HG02885 (cell line): ENCODE measurements at regions not wholly inside any gene's neighbourhood (a gene's known extent, or its start where the extent isn't known, plus 50 kb on each side); places are given as distances from the start of the nearest gene placed in this dataset.
A peak's percentile ranks its signal among the peaks of the same experiment; 100 is the strongest.

Source experiments
- ATAC-seq: cut with Tn5 transposase; IDR thresholded peaks from one replicate; pipeline ENCODE4 v1.9.1; 2021; ENCODE audit warnings: mild to moderate bottlenecking; ENCODE audit not compliant: unreplicated experiment, poor library complexity

GRCh38 chr4:120435179-120435578, 368.5 kb upstream of the MAD2L1 start:
- ATAC-seq: no peak

DNA sequence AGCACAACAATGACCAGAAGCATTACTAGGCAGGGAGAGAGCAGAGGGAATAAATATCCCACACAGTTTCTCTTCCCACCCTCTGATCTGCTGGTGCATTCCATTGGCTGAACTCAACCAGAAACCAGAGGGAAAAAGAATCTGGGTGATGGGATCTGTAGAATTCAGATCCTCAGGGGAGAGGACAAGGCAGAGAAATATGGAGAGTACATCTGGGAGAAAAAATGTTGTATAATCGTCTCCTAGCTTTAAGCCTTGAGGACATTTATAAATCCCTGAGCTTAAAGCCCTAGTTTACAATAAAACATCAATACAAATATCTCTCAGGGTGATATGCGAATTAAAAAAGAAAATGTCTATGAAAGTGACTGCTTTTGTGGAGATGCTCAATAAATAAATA, 368.1 kb upstream of the MAD2L1 start:
- ATAC-seq: no peak

- no peak for ATAC-seq
Measured at GRCh38 chr4:120432301-120432860, 365.7 kb upstream of the MAD2L1 start.

DNA sequence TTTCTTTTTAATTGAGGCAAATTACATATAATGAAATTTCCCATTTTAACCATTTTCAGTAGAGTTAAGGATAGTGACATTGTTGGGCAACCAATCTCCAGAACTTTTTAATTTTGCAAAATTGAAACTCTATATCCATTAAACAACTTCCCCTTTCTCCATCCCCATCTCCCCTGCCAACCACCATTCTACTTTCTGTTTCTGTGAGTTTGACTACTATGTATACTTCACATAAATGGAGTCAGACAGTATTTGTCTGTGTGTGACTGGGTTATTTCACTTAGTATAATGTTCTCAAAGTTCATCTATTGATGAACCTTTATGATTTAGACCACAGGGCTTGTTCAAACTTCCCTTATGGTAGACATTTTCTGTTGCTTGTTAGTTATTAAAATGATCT, 364.5 kb upstream of the MAD2L1 start:
- no peak for ATAC-seq

DNA sequence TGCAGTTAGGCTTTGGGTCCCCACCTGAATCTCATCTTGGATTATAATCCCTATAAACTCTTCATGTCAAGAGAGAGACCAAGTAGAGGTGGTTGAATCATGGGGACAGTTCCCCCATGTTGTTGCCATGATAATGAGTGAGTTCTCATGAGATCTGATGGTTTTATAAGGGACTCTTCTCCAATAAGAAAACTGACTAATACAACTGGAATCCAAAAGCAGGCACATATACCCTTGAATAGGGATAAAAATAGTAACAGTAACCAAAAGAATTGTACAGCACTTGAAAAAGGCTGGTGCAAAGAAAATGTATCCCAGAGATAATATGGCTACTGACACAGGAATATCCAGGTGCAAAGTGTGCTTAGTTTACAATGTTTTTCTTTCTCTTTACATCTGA, 351.5 kb upstream of the MAD2L1 start:
- no peak for ATAC-seq

DNA sequence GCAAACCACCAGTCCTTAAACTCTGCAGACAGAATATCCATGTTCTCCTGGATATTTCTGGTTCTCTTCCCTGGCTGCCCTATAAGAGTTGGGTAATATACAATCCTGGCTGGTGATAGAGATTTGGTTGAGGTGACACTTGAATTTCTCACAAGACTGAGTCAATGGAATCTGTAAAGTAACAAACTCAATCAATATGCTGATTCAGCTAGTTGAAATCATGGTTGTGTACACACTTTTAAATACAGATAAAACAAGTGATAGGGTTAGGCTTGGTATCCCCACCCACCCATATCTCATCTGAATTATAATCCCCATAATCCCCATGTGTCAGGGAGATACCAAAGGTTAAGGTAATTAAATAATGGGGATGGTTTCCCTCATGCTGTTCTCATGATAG, 349.2 kb upstream of the MAD2L1 start:
- ATAC-seq: no peak

DNA sequence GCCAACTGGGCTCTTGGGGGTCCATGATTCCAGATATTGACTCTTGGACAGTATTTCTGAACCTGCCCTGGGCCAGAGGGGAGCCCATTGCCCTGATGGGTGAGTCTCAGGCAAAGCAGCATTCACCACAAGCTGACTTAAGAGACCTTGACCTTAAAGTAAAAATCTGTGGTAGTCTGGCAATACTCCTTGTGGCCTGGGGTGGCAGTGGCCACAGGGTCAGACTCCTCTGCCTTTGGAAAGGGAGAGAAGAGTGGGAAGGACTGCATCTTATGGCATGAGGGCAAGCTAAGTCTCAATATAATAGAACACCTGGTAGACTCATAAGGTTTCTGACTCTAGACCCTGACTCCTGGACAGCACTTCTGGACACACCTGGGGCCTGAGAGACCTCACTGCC, 340.3 kb upstream of the MAD2L1 start:
- ATAC-seq: no peak

GRCh38 chr4:120403296-120403695, 336.6 kb upstream of the MAD2L1 start:
- ATAC-seq: no peak

DNA sequence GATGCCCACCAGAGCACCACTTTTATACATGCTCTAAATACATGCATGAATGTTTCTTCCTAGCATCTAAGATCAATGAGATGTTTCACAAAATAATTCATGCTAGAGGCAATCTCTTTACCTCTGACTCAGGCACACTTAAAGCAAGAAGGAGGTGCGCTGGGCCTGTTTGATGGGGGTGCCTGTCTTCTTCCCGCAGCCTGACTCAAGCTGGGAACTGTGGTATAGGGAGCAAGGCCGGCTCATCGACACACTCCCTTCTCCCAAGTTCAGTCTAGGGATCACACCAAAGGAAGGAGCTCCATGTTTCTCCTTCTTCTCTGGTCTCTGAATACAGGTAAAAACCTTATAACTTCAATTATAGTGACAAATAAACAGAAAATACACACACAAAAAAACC, 333.8 kb upstream of the MAD2L1 start:
- ATAC-seq: no peak

- no peak for ATAC-seq
Measured at GRCh38 chr4:120399826-120400225, 333.2 kb upstream of the MAD2L1 start.

GRCh38 chr4:120395746-120396145, 329.1 kb upstream of the MAD2L1 start:
- no peak for ATAC-seq

- ATAC-seq: no peak
Measured at GRCh38 chr4:120355881-120356280, 289.2 kb upstream of the MAD2L1 start.

DNA sequence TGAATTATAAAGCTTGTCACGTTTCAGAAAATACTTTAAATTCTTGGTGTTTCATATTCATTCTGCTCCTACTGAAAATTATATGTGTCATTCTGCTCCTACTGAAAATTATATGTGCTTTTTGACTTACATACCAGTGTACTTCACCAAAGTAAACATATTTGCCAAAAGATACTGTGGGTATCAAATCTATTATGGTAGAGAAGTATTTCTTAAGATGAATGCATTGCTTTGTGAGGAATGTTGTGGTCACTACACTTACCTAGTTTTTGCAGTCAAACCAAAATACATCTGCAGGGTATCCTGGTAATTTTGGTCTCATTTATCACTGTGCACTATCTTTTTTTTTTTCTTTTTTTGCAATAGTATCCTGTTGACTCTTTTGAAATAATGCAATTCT, 287.7 kb upstream of the MAD2L1 start:
- no peak for ATAC-seq

GRCh38 chr4:120353235-120353634, 286.6 kb upstream of the MAD2L1 start:
- no peak for ATAC-seq

DNA sequence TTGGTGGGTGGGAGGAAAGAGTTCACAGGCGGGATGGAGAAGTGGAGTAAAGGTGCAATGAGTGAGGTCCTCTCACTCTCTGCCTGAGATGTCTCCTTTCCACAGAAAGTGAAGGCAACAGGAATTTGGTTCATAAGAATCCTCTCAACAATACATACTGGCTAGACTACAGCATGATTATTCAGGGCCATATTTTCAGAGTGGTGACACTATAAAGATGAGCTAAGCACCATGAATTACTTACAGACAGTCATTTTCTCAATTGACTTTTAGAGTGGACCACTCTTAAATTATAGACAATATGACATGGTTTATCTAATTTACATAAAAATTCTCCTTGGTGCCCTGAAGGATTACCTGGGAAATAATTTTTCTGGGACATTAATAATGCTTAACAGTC, 286.1 kb upstream of the MAD2L1 start:
- no peak for ATAC-seq

GRCh38 chr4:120348948-120349347, 282.3 kb upstream of the MAD2L1 start:
- ATAC-seq: no peak

DNA sequence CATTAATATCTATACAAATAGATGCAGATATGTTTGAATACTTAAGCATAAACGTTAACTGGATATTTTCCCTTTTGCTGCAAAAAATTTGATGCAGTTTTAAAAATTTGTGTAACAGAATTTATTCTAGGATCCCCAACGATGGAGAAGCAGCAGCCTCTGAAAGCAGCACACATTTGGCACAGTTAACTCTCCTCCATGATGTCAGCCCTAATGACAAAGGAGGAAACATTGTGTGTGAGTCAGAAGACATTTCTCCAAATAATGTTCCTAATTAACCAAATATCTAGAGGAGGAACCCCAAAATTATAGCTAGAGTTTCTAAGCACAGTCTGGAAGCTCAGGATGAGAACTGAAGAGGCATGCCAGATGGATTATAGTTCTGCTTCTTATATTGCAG, 281.9 kb upstream of the MAD2L1 start:
- no peak for ATAC-seq

DNA sequence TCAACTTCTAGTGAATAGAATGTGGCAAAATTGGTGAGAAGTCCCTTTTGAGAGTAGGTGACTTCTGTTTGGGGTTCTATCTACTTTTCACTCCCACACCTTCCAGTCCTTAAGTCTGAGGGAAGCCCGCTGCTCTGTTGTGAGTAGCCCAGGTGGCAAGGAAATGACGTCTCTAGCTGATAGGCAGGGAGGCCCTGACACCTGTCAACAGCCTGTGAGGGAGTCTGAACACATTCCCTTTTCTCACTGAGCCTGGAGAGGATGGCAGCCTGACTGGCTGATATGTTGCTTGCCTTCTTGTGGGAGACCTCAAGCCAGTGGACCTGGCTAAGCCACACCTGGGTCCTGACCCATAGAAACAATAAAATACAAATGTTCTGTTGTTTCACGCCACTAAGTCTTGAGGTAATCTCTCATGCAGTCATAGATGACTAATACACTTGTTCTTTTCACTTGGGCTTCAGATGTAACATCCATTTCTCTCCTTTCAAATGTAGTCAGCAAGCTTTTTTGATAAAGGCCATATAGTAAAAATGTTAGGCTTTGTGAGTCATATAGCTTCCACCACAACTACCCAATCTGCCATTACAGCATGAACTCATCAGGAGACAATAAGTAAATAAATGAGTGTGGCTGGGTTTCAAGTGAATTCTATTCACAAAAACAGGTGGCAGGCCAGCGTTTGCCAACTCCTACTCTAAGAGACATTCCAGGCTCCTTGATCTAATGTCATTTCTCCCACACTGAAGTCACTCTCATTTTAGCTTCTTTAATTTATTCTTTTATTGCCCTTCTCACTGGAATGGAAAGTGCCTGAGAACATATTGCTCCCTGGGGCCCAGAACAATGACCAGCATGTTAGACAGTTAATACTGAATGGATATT, 265.1 kb upstream of the MAD2L1 start:
- ATAC-seq: peak; percentile 66

DNA sequence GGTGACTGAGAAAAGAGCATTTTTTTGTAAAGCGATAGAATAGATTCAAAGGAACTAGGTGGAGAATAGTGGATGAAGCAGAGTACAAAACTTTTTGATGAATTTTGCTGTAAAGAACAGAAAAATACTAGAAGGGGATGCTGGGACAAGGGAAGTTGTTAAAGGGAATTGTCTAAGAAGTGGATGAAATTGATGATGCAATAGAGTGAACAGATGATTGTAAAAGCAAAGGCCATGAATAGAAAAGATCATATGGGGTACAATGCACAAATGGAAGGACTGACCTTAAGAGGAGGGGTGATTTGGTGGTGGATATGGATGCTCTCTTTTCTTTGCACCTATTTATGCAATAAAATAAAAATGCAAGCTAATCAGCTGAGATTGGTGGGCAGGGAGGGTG, 262.7 kb upstream of the MAD2L1 start:
- ATAC-seq: no peak

DNA sequence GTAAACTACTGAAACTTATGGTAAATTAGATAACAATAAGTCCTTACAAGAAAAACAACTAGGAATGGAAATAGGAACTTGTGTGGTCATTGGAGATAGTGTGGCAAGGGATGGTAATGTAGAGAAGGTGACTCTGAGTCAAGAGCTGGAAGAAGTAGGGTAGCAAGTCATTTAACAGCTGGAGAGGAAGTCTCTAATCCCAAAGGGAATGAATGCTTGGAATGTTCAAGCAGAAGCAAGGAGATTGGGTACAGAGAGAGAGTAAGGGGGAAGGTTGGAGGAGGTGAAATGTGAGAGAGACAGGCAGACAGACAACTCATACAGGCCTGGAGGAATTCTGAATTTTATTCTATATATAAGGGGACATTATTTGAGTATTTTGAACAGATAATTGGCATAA, 260.6 kb upstream of the MAD2L1 start:
- no peak for ATAC-seq

DNA sequence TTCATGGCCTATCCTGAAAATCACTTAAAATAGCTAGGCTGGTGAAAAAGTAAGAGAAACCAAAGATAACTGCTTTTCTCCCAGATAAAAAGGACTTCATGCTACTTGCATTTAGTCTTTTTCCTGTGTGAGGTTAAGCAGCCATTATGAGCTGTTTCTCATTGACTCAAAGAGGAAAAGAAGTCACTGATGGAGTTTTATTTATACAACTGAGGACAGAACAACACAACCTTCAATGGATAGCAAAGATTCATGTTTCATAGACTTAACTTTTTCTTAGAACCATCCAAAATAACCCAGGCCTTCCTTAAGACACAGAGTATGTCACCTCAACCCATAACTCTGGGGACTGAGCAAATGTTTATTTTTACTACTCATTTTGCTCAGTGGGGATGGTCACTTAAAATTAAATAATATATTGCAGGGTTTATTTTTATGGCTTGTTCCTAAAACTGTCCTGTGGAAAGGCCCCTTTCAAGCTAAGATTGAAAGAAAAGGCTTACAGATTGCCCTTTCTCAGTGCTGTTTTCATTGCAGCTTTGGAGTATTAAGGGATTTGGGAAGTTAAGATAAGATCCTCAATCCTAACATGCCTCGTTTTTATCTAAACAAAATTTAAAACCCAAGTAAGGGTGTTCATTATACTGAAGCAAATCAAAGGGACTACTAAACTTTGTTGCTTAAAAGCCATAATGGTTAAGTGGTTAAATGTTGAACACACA, 252.6 kb upstream of the MAD2L1 start:
- ATAC-seq: no peak
